C1 segment of cervical spinal cord (tissue), 14 donors: ENCODE measurements at regions not wholly inside any gene's neighbourhood (a gene's known extent, or its start where the extent isn't known, plus 50 kb on each side); places are given as distances from the start of the nearest gene placed in this dataset.
"Not testable (repeated sequence)": the region's sequence is repeated elsewhere in the genome, so short reads cannot be mapped to it uniquely, and the experiment has no call there.

Experiments
- DNase-seq, 14 donors: peaks; one replicate each; lab custom pipeline; 2025; lab: John Stamatoyannopoulos, UW

GRCh38 chr2:134014196-134014960 is 239.5 kb upstream of the MGAT5 start:
- no peak for DNase-seq

- DNase-seq = no peak
Measured at GRCh38 chr2:134019871-134020270, 234.0 kb upstream of the MGAT5 start.

GRCh38 chr2:134020608-134021007 is 233.3 kb upstream of the MGAT5 start:
- DNase-seq = no peak

GRCh38 chr2:134021830-134022524 is 231.9 kb upstream of the MGAT5 start:
- no peak for DNase-seq

- DNase-seq = no peak
Measured at GRCh38 chr2:134023854-134024253, 230.0 kb upstream of the MGAT5 start.

- DNase-seq = no peak
Measured at GRCh38 chr2:134027980-134028379, 225.9 kb upstream of the MGAT5 start.

- DNase-seq = peak in 2 of 14 donors; percentile 8 to 73
Measured at GRCh38 chr2:134029418-134029817, 224.5 kb upstream of the MGAT5 start.

GRCh38 chr2:134031539-134031938 is 222.3 kb upstream of the MGAT5 start:
- DNase-seq = no peak

- DNase-seq = peak in 1 of 14 donors; percentile 65
Measured at GRCh38 chr2:134035605-134036370, 218.1 kb upstream of the MGAT5 start.

- DNase-seq = no peak
Measured at GRCh38 chr2:134039912-134040581, 213.8 kb upstream of the MGAT5 start.

GRCh38 chr2:134040626-134041172 is 213.2 kb upstream of the MGAT5 start:
- DNase-seq = not testable (repeated sequence)

GRCh38 chr2:134041877-134042276 is 212.0 kb upstream of the MGAT5 start:
- DNase-seq = no peak

- DNase-seq = not testable (repeated sequence)
Measured at GRCh38 chr2:134043028-134043427, 210.8 kb upstream of the MGAT5 start.

- DNase-seq = no peak
Measured at GRCh38 chr2:134052173-134052572, 201.7 kb upstream of the MGAT5 start.

GRCh38 chr2:134056173-134056572 is 197.7 kb upstream of the MGAT5 start:
- no peak for DNase-seq

GRCh38 chr2:134061066-134061465 is 192.8 kb upstream of the MGAT5 start:
- DNase-seq = not testable (repeated sequence)

- not testable (repeated sequence) for DNase-seq
Measured at GRCh38 chr2:134062235-134062634, 191.6 kb upstream of the MGAT5 start.

GRCh38 chr2:134063916-134064315 is 190.0 kb upstream of the MGAT5 start:
- not testable (repeated sequence) for DNase-seq

GRCh38 chr2:134070281-134070741 is 183.6 kb upstream of the MGAT5 start:
- DNase-seq = no peak

- peak in 1 of 14 donors; percentile 8 for DNase-seq
Measured at GRCh38 chr2:134072341-134072740, 181.5 kb upstream of the MGAT5 start.

GRCh38 chr2:134073023-134073422 is 180.8 kb upstream of the MGAT5 start:
- no peak for DNase-seq
